Caki2 (cell line): ENCODE measurements at regions not wholly inside any gene's neighbourhood (a gene's known extent, or its start where the extent isn't known, plus 50 kb on each side); places are given as distances from the start of the nearest gene placed in this dataset.

Experiments used
- DNase-seq: peaks from one replicate; pipeline ENCODE4 v3.0.0-alpha.2; 2015; ENCODE audit warnings: low read depth
- in situ Hi-C: cut with HindIII; loops from 2 replicates; pipeline ENCODE4 v1.10.0; 2016; ENCODE audit warnings: low sequenced_read_pairs, low pct_unique_long_range_greater_than_20kb, mixed read lengths

- in situ Hi-C loops, result no loop called here
- no peak for DNase-seq
These were observed 117.9 kb upstream of the PRDM9 start for GRCh38 chr5:23389291-23390101.

- DNase-seq, result no peak
- in situ Hi-C loops, result no loop called here
These were observed 122.4 kb upstream of the PRDM9 start for GRCh38 chr5:23385036-23385435.

GRCh38 chr5:23372177-23372576 lies 135.2 kb upstream of the PRDM9 start:
- in situ Hi-C loops, result no loop called here
- no peak for DNase-seq

GRCh38 chr5:23368393-23368792 lies 139.0 kb upstream of the PRDM9 start:
- in situ Hi-C loops, result no loop called here

GRCh38 chr5:23367874-23368273 lies 139.5 kb upstream of the PRDM9 start:
- no peak for DNase-seq

More at GRCh38 chr5:23368393-23368792, 139.0 kb upstream of the PRDM9 start:
- DNase-seq, result no peak

GRCh38 chr5:23353286-23353685 lies 154.1 kb upstream of the PRDM9 start:
- in situ Hi-C loops, result no loop called here
- DNase-seq, result no peak

More at GRCh38 chr5:23367874-23368273, 139.5 kb upstream of the PRDM9 start:
- in situ Hi-C loops, result no loop called here

- in situ Hi-C loops, result no loop called here
- DNase-seq, result peak; percentile 8
These were observed 155.0 kb upstream of the PRDM9 start for GRCh38 chr5:23352446-23352845.

- in situ Hi-C loops, result no loop called here
- DNase-seq, result no peak
These were observed 164.3 kb upstream of the PRDM9 start for GRCh38 chr5:23343121-23343520.

- in situ Hi-C loops, result no loop called here
- DNase-seq, result peak; percentile 8
These were observed 174.7 kb upstream of the PRDM9 start for GRCh38 chr5:23332650-23333251.

- in situ Hi-C loops, result no loop called here
- no peak for DNase-seq
These were observed 176.7 kb upstream of the PRDM9 start for GRCh38 chr5:23330726-23331125.

- DNase-seq, result no peak
- in situ Hi-C loops, result no loop called here
These were observed 187.5 kb upstream of the PRDM9 start for GRCh38 chr5:23319901-23320300.

- in situ Hi-C loops, result no loop called here
- no peak for DNase-seq
These were observed 188.4 kb upstream of the PRDM9 start for GRCh38 chr5:23318960-23319359.

- in situ Hi-C loops, result no loop called here
- no peak for DNase-seq
These were observed 189.2 kb upstream of the PRDM9 start for GRCh38 chr5:23318166-23318565.

- no peak for DNase-seq
- in situ Hi-C loops, result no loop called here
These were observed 191.3 kb upstream of the PRDM9 start for GRCh38 chr5:23316060-23316591.

GRCh38 chr5:23314827-23315226 lies 192.6 kb upstream of the PRDM9 start:
- no peak for DNase-seq
- in situ Hi-C loops, result no loop called here

- in situ Hi-C loops, result no loop called here
- DNase-seq, result no peak
These were observed 202.4 kb upstream of the PRDM9 start for GRCh38 chr5:23305055-23305454.

- DNase-seq, result no peak
- in situ Hi-C loops, result no loop called here
These were observed 203.6 kb upstream of the PRDM9 start for GRCh38 chr5:23303836-23304235.

GRCh38 chr5:23303435-23303834 lies 204.0 kb upstream of the PRDM9 start:
- DNase-seq, result no peak
- in situ Hi-C loops, result no loop called here

- DNase-seq, result no peak
- in situ Hi-C loops, result no loop called here
These were observed 205.0 kb upstream of the PRDM9 start for GRCh38 chr5:23302438-23302837.

- in situ Hi-C loops, result no loop called here
- no peak for DNase-seq
These were observed 218.2 kb upstream of the PRDM9 start for GRCh38 chr5:23289162-23289561.
